IMR-90 (cell line): ENCODE measurements at regions not wholly inside any gene's neighbourhood (a gene's known extent, or its start where the extent isn't known, plus 50 kb on each side); places are given as distances from the start of the nearest gene placed in this dataset.

ENCODE experiments used
- ATAC-seq: fragments of 200-7000 bp; cut with Tn5 transposase; 2 replicates; pipeline ENCODE4 v1.9.1; 2020; ENCODE audit warnings: low read depth, mild to moderate bottlenecking, moderate library complexity
- BruUV-seq: library from RNA; stranded (reverse); fragments of 400-500 nt; replicated peaks from 2 replicates; lab custom pipeline; 2021; lab: Mats Ljungman, UMichigan
- CTCF ChIA-PET: fragments of 300-600 bp; formaldehyde crosslinking; extraction: SDS; loops from one replicate; lab custom pipeline; 2021; ENCODE audit warnings: antibody characterized with exemption; lab: Yijun Ruan, JAX
- POLR2A ChIA-PET: fragments of 300-600 bp; sonication (Branson Sonifier 250); formaldehyde crosslinking; loops from one replicate; lab custom pipeline; 2022; ENCODE audit warnings: antibody characterized with exemption; ENCODE audit not compliant: unreplicated experiment; lab: Charles Lee
- DNase-seq: peaks from one replicate; pipeline ENCODE4 v3.0.0; 2013
- H2AFZ ChIP-seq: replicated peaks from 2 replicates; pipeline ENCODE3; 2013; ENCODE audit warnings: low read length, mild to moderate bottlenecking; ENCODE audit not compliant: poor library complexity
- H2AK5ac ChIP-seq: 2 replicates; pipeline ENCODE4 v1.6.1; 2013; ENCODE audit warnings: low read depth, low read length, inconsistent platforms
- H2AK9ac ChIP-seq: replicated peaks from 2 replicates; pipeline ENCODE3; 2013; ENCODE audit warnings: mild to moderate bottlenecking, low read depth, low read length, moderate library complexity; ENCODE audit not compliant: poor library complexity
- H2BK120ac ChIP-seq: 2 replicates; pipeline ENCODE4 v1.6.1; 2013; ENCODE audit warnings: low read depth, low read length, inconsistent platforms
- H2BK15ac ChIP-seq: 3 replicates; pipeline ENCODE4 v1.6.1; 2013; ENCODE audit warnings: low read depth, low read length, inconsistent platforms
- H2BK20ac ChIP-seq: 2 replicates; pipeline ENCODE4 v1.6.1; 2013; ENCODE audit warnings: low read depth, mild to moderate bottlenecking, inconsistent platforms, low read length, moderate library complexity
- H2BK5ac ChIP-seq: 2 replicates; pipeline ENCODE4 v1.6.1; 2013; ENCODE audit warnings: mild to moderate bottlenecking, low read depth, low read length, inconsistent platforms; ENCODE audit not compliant: poor library complexity, severe bottlenecking
- H3K14ac ChIP-seq: replicated peaks from 2 replicates; pipeline ENCODE4 v1.6.1; 2013; ENCODE audit warnings: low read depth, low read length, inconsistent platforms
- H3K18ac ChIP-seq: 2 replicates; pipeline ENCODE4 v1.6.1; 2013; ENCODE audit warnings: low read depth, low read length, control low read depth
- H3K23ac ChIP-seq: 2 replicates; pipeline ENCODE4 v1.6.1; 2013; ENCODE audit warnings: low read depth, low read length, inconsistent platforms
- H3K27ac ChIP-seq: 2 replicates; pipeline ENCODE4 v1.5.1; 2013; ENCODE audit warnings: mild to moderate bottlenecking, control low read depth, low read length; ENCODE audit not compliant: insufficient read depth
- H3K27me3 ChIP-seq: 2 replicates; pipeline ENCODE4 v1.6.1; 2013; ENCODE audit warnings: low read length; ENCODE audit not compliant: control insufficient read depth, insufficient read depth
- H3K36me3 ChIP-seq: 2 replicates; pipeline ENCODE4 v1.6.1; 2013; ENCODE audit warnings: low read length, mixed read lengths; ENCODE audit not compliant: control insufficient read depth, insufficient read depth
- H3K4ac ChIP-seq: 2 replicates; pipeline ENCODE4 v1.6.1; 2013; ENCODE audit warnings: low read depth, low read length, inconsistent platforms
- H3K4me1 ChIP-seq: 2 replicates; pipeline ENCODE4 v1.6.1; 2013; ENCODE audit warnings: low read length, mixed read lengths; ENCODE audit not compliant: control insufficient read depth, insufficient read depth
- H3K4me2 ChIP-seq: 2 replicates; pipeline ENCODE4 v1.6.1; 2013; ENCODE audit warnings: low read depth, mild to moderate bottlenecking, control low read depth, low read length, moderate library complexity
- H3K4me3 ChIP-seq: 2 replicates; pipeline ENCODE4 v1.5.1; 2013; ENCODE audit warnings: low read depth, mild to moderate bottlenecking, control low read depth, low read length, moderate library complexity; ENCODE audit not compliant: insufficient read depth
- H3K56ac ChIP-seq: 2 replicates; pipeline ENCODE4 v1.6.1; 2013; ENCODE audit warnings: low read length, inconsistent platforms; ENCODE audit not compliant: insufficient read depth; ENCODE audit errors: extremely low read depth
- H3K79me1 ChIP-seq, 2 experiments: 2 replicates each; pipeline ENCODE4 v1.6.1; 2013; ENCODE audit warnings: low read length in 2 of 2, inconsistent platforms in 1 of 2, low read depth in 1 of 2
- H3K9ac ChIP-seq: 2 replicates; pipeline ENCODE4 v1.6.1; 2013; ENCODE audit warnings: low read depth, low read length, control low read depth
- H3K9me1 ChIP-seq: 2 replicates; pipeline ENCODE4 v1.6.1; 2013; ENCODE audit warnings: low read length, inconsistent platforms; ENCODE audit not compliant: insufficient read depth
- H3K9me3 ChIP-seq: 2 replicates; pipeline ENCODE4 v1.6.1; 2013; ENCODE audit warnings: low read length; ENCODE audit not compliant: control insufficient read depth, insufficient read depth
- H4K20me1 ChIP-seq: 2 replicates; pipeline ENCODE4 v1.6.1; 2013; ENCODE audit warnings: low read length, inconsistent platforms; ENCODE audit not compliant: insufficient read depth
- H4K5ac ChIP-seq: 2 replicates; pipeline ENCODE4 v1.6.1; 2013; ENCODE audit warnings: mild to moderate bottlenecking, low read depth, low read length, control low read depth
- H4K8ac ChIP-seq, 2 experiments: 2 replicates each; pipeline ENCODE4 v1.6.1; 2013; ENCODE audit warnings: low read depth in 2 of 2, low read length in 2 of 2, control low read depth in 1 of 2, inconsistent platforms in 1 of 2
- H4K91ac ChIP-seq: 2 replicates; pipeline ENCODE4 v1.6.1; 2013; ENCODE audit warnings: low read depth, low read length, inconsistent platforms; ENCODE audit not compliant: insufficient read depth
- BHLHE40 ChIP-seq: fragments of 150-350 bp; IDR thresholded peaks from 2 replicates; pipeline ENCODE4 v1.6.1; 2016; ENCODE audit warnings: mild to moderate bottlenecking, low read depth, low read length
- CHD1 ChIP-seq: IDR thresholded peaks from 2 replicates; pipeline ENCODE4 v1.6.1; 2012; ENCODE audit warnings: low read depth, low read length, improper control_type of control experiment
- MAZ ChIP-seq: IDR thresholded peaks from 2 replicates; pipeline ENCODE4 v1.6.1; 2012; ENCODE audit warnings: low read depth, mild to moderate bottlenecking, low read length, improper control_type of control experiment, moderate library complexity, borderline replicate concordance
- MXI1 ChIP-seq: IDR thresholded peaks from 2 replicates; pipeline ENCODE4 v1.6.1; 2012; ENCODE audit warnings: low read depth, mild to moderate bottlenecking, low read length, moderate library complexity, borderline replicate concordance
- RCOR1 ChIP-seq: IDR thresholded peaks from 2 replicates; pipeline ENCODE4 v1.6.1; 2012; ENCODE audit warnings: mild to moderate bottlenecking, low read length, improper control_type of control experiment; ENCODE audit not compliant: insufficient replicate concordance
- SMC3 ChIP-seq: fragments of 150-350 bp; IDR thresholded peaks from 2 replicates; pipeline ENCODE4 v1.6.1; 2016; ENCODE audit warnings: low read depth, mild to moderate bottlenecking, antibody characterized with exemption, low read length, moderate library complexity
- WGBS, 2 experiments: methylation state at CpG; one replicate each; pipeline versions ENCODE4 v1.1.5 to v1.1.7; 2013; ENCODE audit warnings: missing lambda C conversion rate in 2 of 2; ENCODE audit not compliant: insufficient read length in 1 of 2; ENCODE audit errors: extremely low coverage in 2 of 2; 5-methylcytosine and 5-hydroxymethylcytosine counted together
- dilution Hi-C: fragments of 300-500 bp; cut with HindIII; formaldehyde crosslinking; loops from one replicate; pipeline ENCODE4 v1.14.3; 2018; ENCODE audit warnings: low sequenced_read_pairs; ENCODE audit not compliant: unreplicated experiment
- in situ Hi-C: fragments of 300-500 bp; cut with MboI; formaldehyde crosslinking; loops from 3 replicates; pipeline ENCODE4 v1.14.3; 2019; ENCODE audit warnings: low sequenced_read_pairs, inconsistent platforms, mixed read lengths
- intact Hi-C: fragments of 100-400 bp; cut with micrococcal nuclease; formaldehyde crosslinking; loops from 2 replicates; pipeline ENCODE4 v1.10.0; 2022

GRCh38 chr1:209045331-209046057, 538.0 kb upstream of the CAMK1G start:
- Histone ChIP-seq H3K9ac (no peak overlapping the region), H2BK20ac (no peak overlapping the region), H2BK5ac (no peak overlapping the region), H3K14ac (no peak overlapping the region), H2AFZ (no peak overlapping the region), H3K36me3 (no peaks in the 10 kb centered on the region), H3K27ac (no peak overlapping the region), H3K27me3 (no peaks in the 10 kb centered on the region), H2BK120ac (no peak overlapping the region), H3K9me1 (no peaks in the 10 kb centered on the region), H4K91ac (no peak overlapping the region), H3K4me1 (no peaks in the 10 kb centered on the region), H4K20me1 (no peaks in the 10 kb centered on the region), H4K5ac (no peak overlapping the region), H2BK15ac (no peak overlapping the region), H3K18ac (no peak overlapping the region), H3K23ac (no peak overlapping the region), H3K4ac (no peak overlapping the region), H3K56ac (no peak overlapping the region), H3K79me1 (no peaks in the 10 kb centered on the region), H3K9me3 (peaks cover 5% of the 10 kb centered on the region), H2AK5ac (no peak overlapping the region), H2AK9ac (no peak overlapping the region), H4K8ac (no peak overlapping the region), H3K4me3 (no peak overlapping the region), H3K4me2 (no peak overlapping the region)
- ChIA-PET CTCF (no interaction called here), POLR2A (no interaction called here)
- dilution Hi-C loops = no loop called here
- BruUV-seq = no TSS peak
- in situ Hi-C loops = no loop called here
- 60% methylated on average over 1 of the region's 4 CpGs; no CpG with 5 or more reads in 1 of the 2 experiments for WGBS, 2 experiments
- no peak for ATAC-seq
- TF ChIP-seq MAZ = no peak
- no peak for TF ChIP-seq RCOR1
- no peak for TF ChIP-seq CHD1
- no peak for TF ChIP-seq BHLHE40
- TF ChIP-seq SMC3 = no peak
- no peak for TF ChIP-seq MXI1
- no peak for DNase-seq
- intact Hi-C loops = no loop called here
